HG02938 (cell line): ENCODE measurements at regions not wholly inside any gene's neighbourhood (a gene's known extent, or its start where the extent isn't known, plus 50 kb on each side); places are given as distances from the start of the nearest gene placed in this dataset.
"Not testable (repeated sequence)": the region's sequence is repeated elsewhere in the genome, so short reads cannot be mapped to it uniquely, and the experiment has no call there.

Experiments
- ATAC-seq: cut with Tn5 transposase; IDR thresholded peaks from one replicate; pipeline ENCODE4 v1.9.1; 2021; ENCODE audit warnings: mild to moderate bottlenecking, moderate library complexity; ENCODE audit not compliant: unreplicated experiment

GRCh38 chr4:89506866-89507491, 199.4 kb upstream of the GPRIN3 start:
- no peak for ATAC-seq

- ATAC-seq, result no peak
These were observed 195.0 kb upstream of the GPRIN3 start for GRCh38 chr4:89502581-89502980.

GRCh38 chr4:89497517-89498308, 190.1 kb upstream of the GPRIN3 start:
- ATAC-seq, result no peak

- no peak for ATAC-seq
These were observed 189.3 kb upstream of the GPRIN3 start for GRCh38 chr4:89496851-89497250.

GRCh38 chr4:89493367-89493766, 185.8 kb upstream of the GPRIN3 start:
- no peak for ATAC-seq

- ATAC-seq, result no peak
These were observed 185.0 kb upstream of the GPRIN3 start for GRCh38 chr4:89492581-89493071.

- ATAC-seq, result no peak
These were observed 184.2 kb upstream of the GPRIN3 start for GRCh38 chr4:89491761-89492160.

GRCh38 chr4:89489921-89490431, 182.4 kb upstream of the GPRIN3 start:
- ATAC-seq, result not testable (repeated sequence)

- no peak for ATAC-seq
These were observed 181.8 kb upstream of the GPRIN3 start for GRCh38 chr4:89489338-89489771.

GRCh38 chr4:89488736-89489135, 181.1 kb upstream of the GPRIN3 start:
- no peak for ATAC-seq

- ATAC-seq, result no peak
These were observed 179.1 kb upstream of the GPRIN3 start for GRCh38 chr4:89486673-89487072.

- no peak for ATAC-seq
These were observed 178.4 kb upstream of the GPRIN3 start for GRCh38 chr4:89486042-89486441.

- ATAC-seq, result no peak
These were observed 176.2 kb upstream of the GPRIN3 start for GRCh38 chr4:89483833-89484232.

GRCh38 chr4:89482926-89483595, 175.5 kb upstream of the GPRIN3 start:
- no peak for ATAC-seq

- ATAC-seq, result peak; percentile 82
These were observed 174.7 kb upstream of the GPRIN3 start for GRCh38 chr4:89482251-89482650.

GRCh38 chr4:89469930-89470375, 162.4 kb upstream of the GPRIN3 start:
- peak; percentile 89 for ATAC-seq

- ATAC-seq, result no peak
These were observed 161.9 kb upstream of the GPRIN3 start for GRCh38 chr4:89469516-89469915.

- no peak for ATAC-seq
These were observed 161.0 kb upstream of the GPRIN3 start for GRCh38 chr4:89468602-89469001.

- ATAC-seq, result no peak
These were observed 155.7 kb upstream of the GPRIN3 start for GRCh38 chr4:89463341-89463740.

- no peak for ATAC-seq
These were observed 139.9 kb upstream of the GPRIN3 start for GRCh38 chr4:89447543-89447942.

- no peak for ATAC-seq
These were observed 138.6 kb upstream of the GPRIN3 start for GRCh38 chr4:89446193-89446592.
